ENCODE measurements at regions not wholly inside any gene's neighbourhood (a gene's known extent, or its start where the extent isn't known, plus 50 kb on each side); places are given as distances from the start of the nearest gene placed in this dataset.
"Not testable (repeated sequence)": the region's sequence is repeated elsewhere in the genome, so short reads cannot be mapped to it uniquely, and the experiment has no call there.

DNA sequence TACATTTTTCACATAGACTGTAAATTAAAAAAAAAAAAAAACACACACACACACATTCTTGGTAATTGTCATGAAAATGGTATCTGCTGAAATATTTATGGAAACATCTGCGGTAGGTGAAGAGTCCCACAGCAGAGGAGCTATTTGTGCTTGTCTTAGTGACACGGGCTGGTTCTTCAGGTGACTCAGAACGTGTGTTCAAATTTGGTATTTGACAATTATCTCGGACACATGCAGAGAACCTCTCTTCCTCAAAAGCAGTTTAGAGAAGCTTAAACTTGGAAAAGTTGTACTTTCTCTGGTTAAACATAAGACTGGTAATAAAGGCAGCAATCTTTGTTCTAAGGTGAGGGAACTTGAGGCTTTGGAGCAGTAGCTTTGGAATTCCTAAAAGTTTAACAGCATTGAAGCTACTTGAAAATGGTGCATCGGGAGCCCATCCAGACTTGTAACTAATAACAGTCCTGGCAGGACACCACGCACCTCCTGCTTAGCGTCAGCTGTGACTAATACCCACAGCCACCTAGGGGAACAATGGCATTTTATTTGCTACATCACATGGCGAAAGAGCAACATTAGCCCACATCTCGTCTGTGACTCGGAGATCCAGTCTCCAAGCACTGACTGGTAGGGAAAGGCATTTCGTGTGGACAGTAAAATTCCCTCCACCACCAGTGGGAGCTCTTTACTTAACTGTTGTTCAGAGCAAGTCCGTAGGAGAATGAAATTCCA lies 1505.1 kb upstream of the SLC10A2 start:
- DNase-seq = peak; percentile 23

DNA sequence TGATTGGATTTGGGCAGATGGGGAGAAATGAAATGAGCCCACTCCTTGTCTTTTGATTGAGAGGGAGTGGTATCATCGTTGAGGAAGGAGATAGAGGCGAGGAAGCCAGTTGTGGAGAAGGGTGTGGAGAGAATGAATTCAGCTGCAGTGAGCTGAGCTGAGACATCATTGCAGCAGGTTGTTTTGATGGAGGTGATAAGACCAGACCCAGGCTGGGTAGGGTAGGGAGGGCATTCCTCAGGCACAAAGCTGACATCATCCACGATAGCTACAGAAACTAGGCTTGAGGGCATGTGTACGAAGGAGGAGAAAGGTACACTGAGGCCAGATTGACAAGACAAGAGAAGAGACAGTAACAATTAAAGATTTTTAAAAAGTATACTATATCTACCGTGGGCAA lies 1500.9 kb upstream of the SLC10A2 start:
- DNase-seq = no peak

DNA sequence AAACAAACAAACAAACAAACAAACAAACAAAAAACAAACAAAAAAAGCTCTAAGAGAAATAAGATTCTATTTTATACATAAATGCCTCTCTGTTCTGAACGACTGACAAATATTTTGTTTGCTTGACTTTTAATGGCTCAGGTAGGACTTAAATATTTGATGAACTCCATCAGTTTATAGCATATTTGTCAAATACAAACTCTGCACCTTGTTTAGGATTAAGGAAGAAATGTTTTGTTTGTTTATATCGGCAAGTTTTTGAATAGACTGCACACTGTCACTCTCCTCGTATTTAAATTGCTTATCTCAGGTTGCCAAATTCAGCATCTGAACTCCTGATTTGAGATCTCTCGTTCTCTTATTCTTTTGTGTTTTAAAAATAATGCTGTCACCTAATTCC lies 1499.7 kb upstream of the SLC10A2 start:
- no peak for DNase-seq

DNA sequence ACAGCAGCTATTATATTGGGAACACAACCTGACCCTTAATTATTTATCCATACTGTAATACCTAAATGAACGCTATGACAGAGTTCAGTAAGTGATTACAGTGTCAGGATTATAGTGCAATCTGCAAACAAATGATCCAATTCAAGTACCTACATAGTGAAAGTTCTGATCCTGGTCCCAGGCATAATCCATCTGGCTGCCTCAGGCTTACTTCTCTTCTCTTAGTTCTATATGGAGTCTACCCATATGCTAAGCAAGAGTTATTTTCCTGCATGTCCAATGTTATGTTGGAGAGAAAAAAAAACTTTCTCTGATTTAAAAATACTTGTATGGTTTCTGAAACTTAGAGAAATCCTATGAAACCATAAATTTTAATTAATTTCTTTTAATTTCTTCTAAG lies 1487.7 kb upstream of the SLC10A2 start:
- no peak for DNase-seq

DNA sequence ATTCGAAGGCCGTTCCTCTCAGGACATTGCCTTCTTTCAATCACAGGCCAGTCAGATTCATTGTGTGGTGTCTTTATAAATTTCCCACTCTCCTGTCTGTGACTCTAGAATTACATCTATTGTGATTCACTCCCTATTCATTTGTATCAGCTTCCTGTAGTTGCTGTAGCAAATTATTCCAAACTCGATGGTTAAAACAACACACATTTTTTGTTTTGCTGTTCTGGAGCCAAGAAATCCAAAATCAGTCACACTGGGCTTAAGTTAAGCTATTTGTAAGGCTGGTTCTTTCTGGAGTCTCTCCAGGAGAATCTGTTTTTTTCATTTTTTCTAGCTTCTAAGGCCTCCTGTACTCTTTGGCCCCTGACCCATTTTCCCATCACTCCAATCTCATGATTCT lies 1487.0 kb upstream of the SLC10A2 start:
- no peak for DNase-seq

DNA sequence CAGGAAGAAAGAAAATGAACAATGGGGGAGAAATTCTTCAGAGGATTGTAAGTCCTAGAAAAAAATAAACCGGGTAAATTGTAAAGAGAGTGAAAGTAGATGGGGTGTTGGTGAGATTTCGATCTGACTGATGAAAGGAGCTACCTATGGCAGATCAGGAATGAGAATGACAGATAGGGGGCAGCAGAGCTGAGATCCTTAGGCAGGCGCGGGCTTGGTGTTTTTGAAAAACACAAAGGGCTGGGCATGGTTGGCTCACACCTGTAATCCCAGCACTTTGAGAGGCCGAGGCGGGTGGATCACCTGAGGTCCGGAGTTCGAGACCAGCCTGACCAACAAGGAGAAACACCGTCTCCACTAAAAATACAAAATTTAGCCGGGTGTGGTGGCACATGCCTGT lies 1468.6 kb upstream of the SLC10A2 start:
- DNase-seq = no peak

DNA sequence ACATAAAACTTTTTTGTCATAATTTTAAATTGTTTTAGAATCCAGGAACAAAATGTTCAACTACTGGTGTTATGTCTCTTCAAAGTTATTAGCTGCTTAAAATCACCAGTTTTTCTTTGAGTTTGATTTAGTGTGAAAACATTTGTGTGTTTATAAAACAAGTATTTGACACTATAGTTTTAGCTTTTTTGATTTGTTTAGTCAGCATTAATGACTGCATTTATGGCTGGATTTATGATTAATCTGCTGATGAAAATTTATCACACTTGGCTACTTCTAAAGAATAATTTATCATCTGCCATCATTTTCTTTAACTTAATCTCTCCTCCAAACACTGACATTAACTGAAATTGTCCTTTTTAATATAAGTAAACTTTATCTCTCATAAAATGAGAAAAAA lies 1465.9 kb upstream of the SLC10A2 start:
- no peak for DNase-seq

DNA sequence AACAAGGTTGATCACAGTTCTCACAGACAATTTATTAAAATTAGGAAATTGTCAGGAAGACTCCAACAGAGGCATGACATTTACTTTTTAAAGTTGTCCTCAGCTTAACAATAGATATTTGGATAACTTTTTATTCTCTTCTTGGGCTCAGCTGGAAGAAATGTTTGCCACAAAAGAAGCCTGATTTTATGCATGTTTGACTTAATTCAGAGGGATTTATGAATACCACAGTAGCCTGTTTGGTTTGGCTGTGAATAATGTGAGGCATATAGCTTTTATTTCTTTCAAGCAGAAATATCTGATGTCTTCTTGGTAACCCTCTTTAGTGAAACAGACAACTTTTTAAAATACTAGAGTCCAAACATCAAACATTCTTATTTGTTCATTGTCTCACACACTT lies 1464.5 kb upstream of the SLC10A2 start:
- DNase-seq = no peak

DNA sequence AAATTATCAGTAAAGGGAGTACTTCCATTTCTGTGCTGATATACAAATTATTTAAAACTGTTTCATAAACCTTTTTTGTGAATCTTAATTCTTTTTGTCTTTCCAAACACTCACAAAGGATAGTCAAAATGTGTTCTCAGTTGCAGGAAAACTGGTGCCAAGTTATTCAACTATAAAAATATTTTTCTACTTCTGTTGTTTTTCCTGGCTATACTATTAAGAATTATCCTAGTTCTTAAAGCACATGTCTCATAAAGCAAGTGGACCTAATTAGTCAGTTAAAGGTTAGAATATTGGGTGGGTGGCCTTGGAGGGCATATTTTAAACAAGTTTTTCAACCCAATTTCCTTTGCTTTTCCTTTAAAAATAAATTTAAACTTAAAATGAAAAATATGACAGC lies 1460.3 kb upstream of the SLC10A2 start:
- no peak for DNase-seq

DNA sequence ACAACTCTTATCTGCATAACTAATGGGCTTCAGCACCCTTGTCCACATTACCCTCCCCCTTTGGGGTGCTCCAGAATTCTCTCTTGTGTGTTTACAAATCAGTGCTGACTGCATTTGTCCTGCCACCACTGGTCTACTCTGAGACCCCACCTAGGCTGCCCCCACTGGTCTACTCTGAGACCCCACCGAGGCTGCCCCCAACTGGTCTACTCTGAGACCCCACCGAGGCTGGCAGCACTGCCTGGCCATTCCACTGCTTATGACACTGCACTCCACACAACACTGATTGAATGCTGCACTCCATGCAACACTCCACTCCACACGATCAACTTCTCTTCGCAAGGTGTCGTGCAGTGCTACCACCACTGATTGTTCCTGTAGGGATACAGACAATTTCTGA lies 1459.2 kb upstream of the SLC10A2 start:
- DNase-seq = no peak

DNA sequence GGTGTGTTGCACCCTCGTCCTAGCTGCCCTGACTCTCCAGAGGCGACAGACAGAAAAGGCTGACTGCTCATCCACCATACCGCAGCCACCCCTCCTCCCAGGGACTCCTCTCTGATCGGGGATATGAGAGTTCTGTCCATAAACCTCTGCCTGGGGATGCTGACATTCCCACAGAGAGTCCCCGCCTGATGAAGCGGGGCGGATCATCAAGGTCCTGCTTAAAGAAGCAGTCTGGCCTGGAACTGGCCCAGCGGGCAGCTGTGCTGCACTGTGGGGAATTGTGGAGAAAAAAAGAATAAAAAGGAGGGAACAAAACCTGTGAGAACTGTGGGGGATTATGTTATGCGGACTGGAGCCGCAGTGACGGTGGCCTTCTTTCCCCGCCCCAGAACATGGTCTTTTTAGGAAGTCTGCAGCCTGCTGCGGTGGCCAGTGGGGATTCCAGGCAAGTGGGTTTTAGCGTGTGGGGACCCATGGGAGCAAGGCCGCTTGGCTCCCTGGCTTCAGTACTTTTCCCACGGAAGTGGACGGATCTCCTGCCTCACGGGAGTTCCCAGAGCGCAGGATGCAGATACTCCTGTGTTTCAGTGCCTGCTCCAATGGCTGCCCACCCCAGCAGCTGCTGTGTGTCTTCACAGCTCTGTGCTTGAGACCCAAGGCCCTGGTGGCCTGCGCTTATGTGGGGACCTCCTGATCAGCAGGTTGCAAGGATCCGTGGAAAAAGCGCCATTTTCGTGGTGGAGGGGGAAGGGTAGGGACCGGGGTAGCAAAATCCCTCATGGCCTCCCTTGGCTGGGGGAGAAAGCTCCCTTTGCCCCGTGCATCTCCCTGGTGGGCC lies 1456.2 kb upstream of the SLC10A2 start:
- no peak for DNase-seq

DNA sequence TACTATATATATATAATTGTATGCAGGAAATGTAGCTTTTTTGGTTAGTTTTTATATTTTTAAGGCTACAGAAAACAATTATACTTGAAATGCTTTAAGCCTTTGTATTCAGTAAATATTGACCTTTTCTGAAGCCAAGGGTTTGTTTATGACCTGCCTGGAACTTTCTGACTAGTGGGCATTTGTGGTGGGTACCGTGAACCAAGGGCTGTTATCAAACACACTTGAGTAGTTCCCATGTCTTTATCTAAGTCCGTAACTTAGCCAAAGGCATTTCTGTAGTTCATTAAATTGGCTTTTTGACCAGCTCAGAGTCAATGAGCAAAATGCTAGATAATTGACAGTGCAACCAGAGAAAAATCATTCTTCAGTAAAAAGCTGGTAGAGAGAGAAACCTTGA lies 1444.2 kb upstream of the SLC10A2 start:
- DNase-seq = no peak

DNA sequence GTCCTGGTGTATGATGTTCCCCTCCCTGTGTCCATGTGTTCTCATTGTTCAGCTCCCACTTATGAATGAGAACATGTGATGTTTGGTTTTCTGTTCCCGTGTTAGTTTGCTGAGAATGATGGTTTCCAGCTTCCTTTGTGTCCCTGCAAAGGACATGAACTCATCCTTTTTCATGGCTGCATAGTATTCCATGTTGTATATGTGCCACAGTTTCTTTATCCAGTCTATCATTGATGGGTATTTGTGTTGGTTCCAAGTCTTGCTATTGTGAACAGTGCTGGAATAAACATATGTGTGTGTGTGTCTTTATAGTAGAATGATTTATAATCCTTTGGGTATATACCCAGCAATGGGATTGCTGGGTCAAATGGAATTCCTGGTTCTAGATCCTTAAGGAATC lies 1427.3 kb upstream of the SLC10A2 start:
- not testable (repeated sequence) for DNase-seq

DNA sequence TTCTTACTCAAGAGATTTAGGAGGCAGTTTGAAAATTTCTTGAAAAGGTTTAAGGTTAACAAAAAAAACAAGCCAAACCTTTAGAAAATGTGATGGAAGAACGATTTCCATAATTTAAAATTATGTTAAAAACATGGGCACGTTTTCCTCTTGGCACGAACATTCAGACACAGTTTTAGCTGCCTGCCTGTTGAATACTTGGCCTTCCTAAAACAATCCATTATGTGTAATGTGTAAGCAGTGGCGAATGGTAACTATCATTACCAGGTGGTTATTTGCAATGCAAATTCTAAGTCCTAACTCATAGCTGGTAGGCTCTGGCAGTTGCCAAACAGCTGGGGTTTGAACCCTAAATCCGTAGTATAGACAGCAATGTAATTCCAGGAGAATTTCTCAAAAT lies 1425.7 kb upstream of the SLC10A2 start:
- DNase-seq = no peak

DNA sequence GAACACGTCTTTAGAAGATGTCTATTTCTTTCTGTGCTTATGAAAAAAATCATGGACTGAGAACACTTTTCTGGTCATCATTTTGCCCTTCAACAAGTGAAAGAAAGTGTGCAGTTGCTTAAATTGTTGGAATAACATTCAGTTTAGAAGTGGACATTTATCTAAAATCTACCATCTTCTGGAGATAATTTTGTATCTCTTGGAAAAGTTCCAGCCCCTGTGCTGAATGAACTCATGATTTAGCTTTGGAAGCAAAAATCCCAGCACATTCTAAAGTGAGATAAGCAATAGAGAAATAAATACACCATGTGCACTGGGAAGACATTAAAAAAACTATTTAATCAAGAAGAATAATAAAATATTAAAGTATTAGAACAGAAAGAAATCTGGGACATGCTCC lies 1420.8 kb upstream of the SLC10A2 start:
- no peak for DNase-seq

DNA sequence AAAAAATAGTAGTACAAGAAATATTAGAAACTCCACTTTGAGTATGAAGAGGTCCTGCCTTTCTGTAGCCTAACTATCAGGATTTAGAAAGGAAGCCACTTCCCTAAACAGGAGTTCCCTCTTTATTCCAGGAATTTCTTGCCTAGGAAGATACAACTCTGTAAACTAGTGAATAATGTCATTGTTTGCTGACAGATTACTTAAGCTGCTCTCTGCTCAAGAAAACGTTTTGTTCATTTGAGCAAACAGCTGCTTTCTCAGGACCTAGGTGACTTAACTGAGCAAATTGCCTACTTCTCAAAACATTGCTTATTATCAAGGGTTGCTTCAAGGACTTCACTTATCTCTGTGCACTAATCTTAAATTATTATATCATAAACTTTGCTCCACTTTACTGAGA lies 1419.4 kb upstream of the SLC10A2 start:
- DNase-seq = no peak

DNA sequence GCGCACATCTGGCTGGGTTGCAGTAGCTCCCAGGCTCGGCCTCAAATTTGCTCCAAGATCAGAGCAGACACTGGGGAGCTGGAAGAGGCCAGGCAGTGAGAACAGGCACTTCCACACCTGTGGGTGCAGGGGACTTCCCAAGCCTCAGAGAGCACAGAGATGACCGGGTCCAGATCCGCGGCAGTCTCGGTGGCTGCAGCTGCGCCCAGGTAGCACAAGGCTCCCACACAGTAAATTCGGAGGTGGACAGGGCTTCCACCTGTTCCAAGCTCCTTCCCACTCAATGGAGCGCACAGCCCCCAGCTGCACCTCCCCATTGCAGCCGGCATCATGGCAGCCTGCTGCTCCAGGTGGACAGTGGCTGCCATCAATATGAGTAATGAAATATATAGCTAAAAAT lies 1417.4 kb upstream of the SLC10A2 start:
- no peak for DNase-seq

DNA sequence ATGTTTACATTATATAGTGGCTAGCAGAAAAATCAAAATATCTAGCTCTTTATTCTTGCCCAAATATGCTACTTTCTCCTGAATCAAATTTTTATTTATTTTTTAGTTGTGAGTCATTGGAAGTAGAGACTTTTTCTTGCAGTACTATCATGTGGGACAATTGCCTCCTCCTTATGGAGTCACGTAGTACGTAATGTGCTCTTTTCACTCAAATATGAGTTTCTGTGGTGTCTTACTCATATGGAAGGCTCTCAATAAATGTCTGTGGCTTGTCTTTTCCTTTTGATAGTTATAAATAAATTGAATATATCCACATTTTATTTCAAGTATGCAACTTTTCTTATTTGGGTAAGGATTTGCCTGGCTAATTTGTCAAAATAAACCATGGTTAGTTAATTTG lies 1411.0 kb upstream of the SLC10A2 start:
- no peak for DNase-seq

DNA sequence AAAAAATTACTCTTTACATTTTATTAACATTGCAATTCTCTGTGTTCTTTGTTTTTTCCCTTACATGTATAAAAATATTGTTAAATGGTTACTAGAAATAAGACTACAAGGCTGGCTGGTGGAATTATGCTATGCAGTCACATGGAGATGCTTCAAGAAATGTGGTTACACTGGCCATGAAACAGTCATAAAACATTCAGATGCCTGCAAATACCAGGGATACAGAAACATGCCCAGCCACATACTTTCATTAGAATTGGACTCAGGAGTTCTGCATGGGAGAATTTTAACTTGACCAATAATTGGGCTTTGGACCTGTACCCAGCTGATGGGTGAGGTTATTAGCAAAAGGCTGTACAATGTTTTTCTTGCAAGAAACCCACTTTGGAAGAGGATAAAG lies 1407.7 kb upstream of the SLC10A2 start:
- DNase-seq = no peak

DNA sequence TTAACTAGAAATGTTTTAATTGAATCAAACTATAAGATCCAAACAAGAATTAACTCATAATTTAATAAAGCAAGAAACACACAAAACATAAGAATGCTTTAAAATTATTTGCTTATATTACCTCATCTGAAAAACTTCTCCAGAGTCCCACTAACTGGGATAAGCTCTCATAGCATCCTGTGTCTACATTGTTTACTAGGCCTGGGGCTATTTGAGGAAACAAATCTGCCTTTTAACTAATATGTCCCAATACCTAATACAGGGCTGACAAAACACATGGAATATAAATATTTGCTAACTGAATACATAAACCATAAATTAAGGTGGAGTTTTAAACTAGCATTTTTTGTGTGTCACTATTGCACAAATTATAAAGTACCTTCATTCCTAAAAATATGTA lies 1399.8 kb upstream of the SLC10A2 start:
- no peak for DNase-seq

DNA sequence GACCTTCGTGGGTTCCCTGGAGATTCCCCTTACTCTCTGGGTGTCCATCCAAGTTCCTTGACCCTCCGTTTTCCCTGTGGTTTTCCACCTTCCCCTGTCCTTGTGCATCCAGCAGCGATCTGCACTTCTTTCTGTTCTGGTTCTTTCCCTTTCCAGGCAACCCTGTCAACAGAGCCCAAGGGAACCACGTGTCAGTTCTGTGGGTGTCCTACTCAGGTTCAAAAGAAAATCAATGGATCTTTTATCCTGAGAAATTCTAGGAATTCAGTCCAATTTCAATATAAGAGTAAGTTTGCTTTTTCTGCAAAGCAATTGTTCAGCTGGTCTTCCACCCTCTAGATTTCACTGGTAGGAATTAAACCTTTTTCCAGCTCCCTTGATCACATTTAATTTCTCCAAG lies 1394.8 kb upstream of the SLC10A2 start:
- DNase-seq = no peak

DNA sequence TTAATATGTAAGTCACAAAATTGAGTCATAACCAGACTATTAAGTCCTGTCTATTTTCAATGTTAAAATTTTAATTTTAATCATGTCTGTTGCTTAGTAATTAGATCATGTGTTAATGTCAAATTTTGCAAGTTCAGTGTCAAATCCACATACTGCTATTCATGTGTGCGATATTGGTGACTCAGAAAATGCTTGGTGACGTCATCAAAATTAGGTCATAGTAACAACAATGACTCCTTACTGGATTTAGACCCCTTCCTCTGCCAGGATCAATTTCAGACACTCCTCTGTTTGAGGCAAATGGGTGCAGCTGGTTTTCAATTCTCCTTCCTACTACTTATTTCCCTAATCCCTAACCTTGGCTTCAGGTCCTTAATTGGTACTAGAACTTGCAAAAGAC lies 1394.3 kb upstream of the SLC10A2 start:
- no peak for DNase-seq

DNA sequence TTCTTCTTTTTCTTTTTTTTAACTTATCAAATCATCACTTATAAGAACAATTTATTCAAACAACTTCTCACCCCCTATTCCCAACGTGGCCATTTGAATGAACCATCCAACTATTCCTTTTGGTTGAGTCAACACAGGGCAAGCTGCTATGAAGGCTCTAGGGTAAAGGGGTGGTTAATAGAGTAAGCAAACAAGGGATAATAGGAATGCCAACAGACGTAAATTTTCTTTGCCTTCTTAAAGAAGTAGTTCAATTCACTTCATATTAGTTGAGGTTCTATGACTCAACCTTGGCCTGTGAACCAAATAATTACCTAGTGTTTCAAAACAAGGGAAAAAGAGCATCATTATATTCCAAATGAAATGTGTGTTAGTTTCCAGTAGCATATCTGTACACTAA lies 1383.8 kb upstream of the SLC10A2 start:
- DNase-seq = no peak

DNA sequence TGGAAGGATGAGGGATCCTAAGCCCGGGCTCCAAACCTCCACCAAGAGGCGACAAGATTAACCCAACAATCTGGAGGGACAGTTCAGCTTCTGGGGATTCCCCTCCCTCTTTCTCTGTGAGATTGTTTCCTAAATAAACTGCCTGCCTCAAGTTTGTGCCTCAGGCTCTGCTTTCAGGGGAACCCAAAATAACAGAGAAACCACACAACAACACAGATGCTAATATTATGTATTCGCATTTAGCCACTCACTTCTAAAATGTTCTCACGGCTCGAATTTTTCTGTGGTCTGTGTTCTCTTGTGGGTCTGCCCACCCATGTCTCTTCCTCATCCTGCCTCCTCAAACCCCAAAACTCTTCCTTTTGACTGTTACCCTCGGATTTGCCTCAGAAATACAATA lies 1381.1 kb upstream of the SLC10A2 start:
- no peak for DNase-seq

DNA sequence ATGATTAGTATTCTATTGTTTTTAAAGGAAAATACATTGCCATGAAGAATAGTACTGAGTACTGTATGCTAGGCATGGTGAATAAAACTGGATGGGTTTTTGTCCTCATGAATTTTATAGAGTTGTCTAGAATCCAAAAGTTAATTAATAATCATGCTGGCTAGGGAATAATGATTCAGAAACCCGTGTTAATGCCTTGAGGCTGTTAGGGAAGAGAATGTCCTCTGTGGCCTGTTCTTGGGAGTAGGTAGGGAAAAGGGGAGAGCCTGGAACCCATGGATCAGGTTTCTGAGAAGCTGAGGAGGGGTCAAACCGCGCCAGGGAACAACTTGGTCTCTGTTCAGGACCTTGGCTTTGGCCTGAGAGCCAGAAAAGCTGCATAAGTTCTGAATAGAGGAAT lies 1376.3 kb upstream of the SLC10A2 start:
- DNase-seq = no peak

Data from MV-4-11 (cell line).